HL-60 (cell line): ENCODE measurements at regions not wholly inside any gene's neighbourhood (a gene's known extent, or its start where the extent isn't known, plus 50 kb on each side); places are given as distances from the start of the nearest gene placed in this dataset.

ENCODE experiments used
- DNase-seq, 2 experiments: peaks; one replicate each; pipeline ENCODE4 v3.0.0-alpha.2; 2010 to 2020; ENCODE audit warnings: low read depth in 1 of 2, low spot score in 1 of 2
- H3K27ac ChIP-seq: fragments of 250-450 bp; sonication (Bioruptor Pico); replicated peaks from 2 replicates; pipeline ENCODE4 v1.5.1; 2020; ENCODE audit warnings: mild to moderate bottlenecking, moderate library complexity
- H3K27me3 ChIP-seq: fragments of 250-450 bp; sonication (Bioruptor Pico); 2 replicates; pipeline ENCODE4 v1.5.1; 2021; ENCODE audit warnings: mild to moderate bottlenecking, moderate library complexity; ENCODE audit not compliant: insufficient read depth, poor library complexity, severe bottlenecking
- H3K4me3 ChIP-seq: replicated peaks from 2 replicates; pipeline ENCODE4 v1.5.1; 2011; ENCODE audit warnings: mild to moderate bottlenecking, control low read depth, low read length; ENCODE audit not compliant: insufficient read depth
- CTCF ChIP-seq: IDR thresholded peaks from one replicate; pipeline ENCODE4 v1.5.1; 2011; ENCODE audit warnings: low read length, control low read depth, inconsistent platforms; ENCODE audit not compliant: insufficient read depth
- GABPA ChIP-seq: IDR thresholded peaks from 2 replicates; pipeline ENCODE4 v1.6.1; 2012; ENCODE audit warnings: low read depth
- POLR2AphosphoS5 ChIP-seq: IDR thresholded peaks from 2 replicates; pipeline ENCODE4 v1.6.1; 2012; ENCODE audit warnings: low read depth
- REST ChIP-seq: IDR thresholded peaks from 2 replicates; pipeline ENCODE4 v1.6.1; 2012; ENCODE audit warnings: low read depth; ENCODE audit not compliant: insufficient replicate concordance
- SPI1 ChIP-seq: IDR thresholded peaks from 2 replicates; pipeline ENCODE4 v1.6.1; 2012; ENCODE audit warnings: low read depth, mild to moderate bottlenecking, borderline replicate concordance

GRCh38 chr12:105880824-105881388 is 257.8 kb downstream of the NUAK1 start:
- DNase-seq, result no peak
- TF ChIP-seq GABPA, result no peak
- TF ChIP-seq SPI1, result no peak
- TF ChIP-seq POLR2AphosphoS5, result no peak

GRCh38 chr12:105882404-105882803 is 256.4 kb downstream of the NUAK1 start:
- Histone ChIP-seq H3K27ac (no peak overlapping the region), H3K4me3 (no peak overlapping the region), H3K27me3 (no peaks in the 10 kb centered on the region)
- no peak for DNase-seq
- TF ChIP-seq POLR2AphosphoS5 (no peak), SPI1 (no peak)

More at GRCh38 chr12:105880824-105881388, 257.8 kb downstream of the NUAK1 start:
- H3K4me3 ChIP-seq, result no peak overlapping the region
- no peak overlapping the region for H3K27ac ChIP-seq
- no peaks in the 10 kb centered on the region for H3K27me3 ChIP-seq

- H3K27ac ChIP-seq, result no peak overlapping the region
- no peak for DNase-seq
- no peak for TF ChIP-seq POLR2AphosphoS5
- no peak for TF ChIP-seq SPI1
- no peak for TF ChIP-seq REST
- no peak for TF ChIP-seq GABPA
- TF ChIP-seq CTCF, result no peak
- no peak overlapping the region for H3K4me3 ChIP-seq
- H3K27me3 ChIP-seq, result no peaks in the 10 kb centered on the region
These were observed 251.6 kb downstream of the NUAK1 start for GRCh38 chr12:105887131-105887530.

- Histone ChIP-seq H3K27ac (no peak overlapping the region), H3K27me3 (no peaks in the 10 kb centered on the region), H3K4me3 (no peak overlapping the region)
- no peak for DNase-seq
- TF ChIP-seq GABPA (no peak), POLR2AphosphoS5 (no peak), CTCF (no peak), SPI1 (no peak), REST (no peak)
These were observed 250.1 kb downstream of the NUAK1 start for GRCh38 chr12:105888696-105889095.
